Memory B cell (primary cell): ENCODE measurements at regions not wholly inside any gene's neighbourhood (a gene's known extent, or its start where the extent isn't known, plus 50 kb on each side); places are given as distances from the start of the nearest gene placed in this dataset.

Experiments
- ATAC-seq: fragments of 150-1000 bp; cut with Tn5 transposase; 2 replicates; pipeline ENCODE4 v1.10.0; 2021; ENCODE audit warnings: low read depth, mild to moderate bottlenecking, moderate library complexity
- DNase-seq, 2 donors: peaks; one replicate each; pipeline ENCODE4 v3.0.0; 2022; ENCODE audit warnings: low spot score in 2 of 2
- H3K27ac Mint-ChIP-seq: one replicate; pipeline ENCODE4 v1.8.0; 2022; ENCODE audit warnings: mild to moderate bottlenecking, moderate library complexity, mixed read lengths
- H3K27me3 Mint-ChIP-seq: one replicate; pipeline ENCODE4 v1.8.0; 2022; ENCODE audit warnings: mixed read lengths
- H3K36me3 Mint-ChIP-seq: one replicate; pipeline ENCODE4 v1.8.0; 2022; ENCODE audit warnings: mild to moderate bottlenecking, mixed read lengths
- H3K4me1 Mint-ChIP-seq: one replicate; pipeline ENCODE4 v1.8.0; 2022; ENCODE audit warnings: mixed read lengths
- H3K4me3 Mint-ChIP-seq: one replicate; pipeline ENCODE4 v1.8.0; 2022; ENCODE audit warnings: mild to moderate bottlenecking, moderate library complexity, mixed read lengths
- H3K9me3 Mint-ChIP-seq: one replicate; pipeline ENCODE4 v1.8.0; 2022; ENCODE audit warnings: mixed read lengths

DNA sequence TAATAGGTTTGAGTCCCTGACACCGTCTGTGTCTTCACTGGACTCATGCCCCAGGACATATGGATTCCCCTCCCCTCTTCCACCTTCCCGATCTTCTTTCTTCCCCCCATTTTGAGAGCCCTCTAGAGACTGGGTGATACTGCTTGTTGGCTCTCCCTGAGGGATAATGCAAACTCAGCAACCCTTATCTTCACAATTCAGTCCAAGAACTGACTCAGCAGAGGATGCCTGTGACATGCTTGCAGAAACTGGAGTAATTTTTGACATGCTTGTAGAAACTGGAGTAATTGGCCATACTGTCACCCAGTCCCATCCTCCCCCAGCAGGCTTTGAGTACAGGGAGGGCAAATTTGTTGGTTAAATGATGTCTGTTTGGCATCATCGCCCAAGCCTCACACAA lies 127.6 kb upstream of the CTTNBP2NL start:
- no peak overlapping the region for H3K4me3 Mint-ChIP-seq
- H3K9me3 Mint-ChIP-seq, result no peaks in the 10 kb centered on the region
- DNase-seq, result no peak
- H3K27me3 Mint-ChIP-seq, result peaks cover 12% of the 10 kb centered on the region
- ATAC-seq, result no peak
- no peak overlapping the region for H3K27ac Mint-ChIP-seq
- no peaks in the 10 kb centered on the region for H3K36me3 Mint-ChIP-seq
- peaks cover 9% of the 10 kb centered on the region for H3K4me1 Mint-ChIP-seq

DNA sequence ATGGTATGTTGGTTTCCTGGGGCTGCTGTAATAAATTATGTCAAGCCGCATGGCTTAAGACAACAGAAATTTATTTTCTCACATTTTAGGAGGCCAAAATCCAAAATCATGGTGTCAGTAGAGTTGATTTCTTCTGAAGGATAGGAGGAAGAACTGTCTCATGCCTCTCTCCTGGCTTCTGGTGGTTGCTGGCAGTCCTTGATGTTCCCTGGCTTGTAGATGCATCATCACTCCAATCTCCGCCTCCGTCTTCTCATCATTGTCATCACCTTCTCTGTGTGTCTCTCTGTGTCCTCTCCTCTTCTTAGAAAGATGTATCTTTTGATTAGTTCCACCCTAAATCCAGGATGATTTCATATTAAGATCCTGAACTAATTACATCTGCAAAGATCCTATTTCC lies 124.7 kb upstream of the CTTNBP2NL start:
- Mint-ChIP-seq H3K36me3 (peaks cover 6% of the 10 kb centered on the region), H3K4me3 (no peak overlapping the region), H3K27me3 (peaks cover 19% of the 10 kb centered on the region), H3K9me3 (peaks cover 9% of the 10 kb centered on the region), H3K27ac (no peak overlapping the region), H3K4me1 (no peaks in the 10 kb centered on the region)
- ATAC-seq, result no peak
- no peak for DNase-seq

DNA sequence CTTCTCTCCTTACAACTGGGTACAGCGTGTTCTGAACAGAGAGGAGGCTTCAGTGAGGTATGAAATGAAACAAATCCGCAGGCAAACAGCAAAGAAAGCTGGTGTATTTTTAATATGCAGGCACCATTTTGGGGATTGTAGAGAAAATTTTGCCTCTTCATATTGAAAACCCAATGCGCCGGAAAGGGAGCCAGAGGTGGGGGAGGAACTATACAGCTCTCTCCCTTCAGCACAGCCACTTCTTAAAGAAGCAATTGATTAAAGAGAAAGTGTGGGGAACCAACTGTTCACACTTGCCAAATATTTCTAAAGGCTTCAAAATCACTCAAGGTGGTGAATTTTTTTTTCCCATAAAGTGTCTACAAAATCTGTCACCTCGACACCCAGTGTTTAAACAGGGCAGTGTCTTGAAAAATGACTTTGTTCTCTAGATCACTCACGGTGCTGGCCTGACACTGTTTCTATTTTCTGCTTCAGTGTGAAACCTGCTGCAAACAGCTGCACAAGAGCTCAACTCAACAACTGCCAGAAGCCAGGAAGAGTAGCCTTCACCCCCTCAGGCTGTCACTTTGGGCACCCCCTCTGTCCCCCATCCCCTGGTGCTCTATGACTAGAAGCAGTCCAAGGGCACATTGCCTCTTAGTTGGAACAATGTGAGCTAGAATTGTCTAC lies 123.8 kb upstream of the CTTNBP2NL start:
- H3K4me3 Mint-ChIP-seq, result no peak overlapping the region
- H3K4me1 Mint-ChIP-seq, result no peaks in the 10 kb centered on the region
- peaks cover 6% of the 10 kb centered on the region for H3K36me3 Mint-ChIP-seq
- H3K27ac Mint-ChIP-seq, result no peak overlapping the region
- no peak for ATAC-seq
- peaks cover 9% of the 10 kb centered on the region for H3K9me3 Mint-ChIP-seq
- peaks cover 19% of the 10 kb centered on the region for H3K27me3 Mint-ChIP-seq
- no peak for DNase-seq

DNA sequence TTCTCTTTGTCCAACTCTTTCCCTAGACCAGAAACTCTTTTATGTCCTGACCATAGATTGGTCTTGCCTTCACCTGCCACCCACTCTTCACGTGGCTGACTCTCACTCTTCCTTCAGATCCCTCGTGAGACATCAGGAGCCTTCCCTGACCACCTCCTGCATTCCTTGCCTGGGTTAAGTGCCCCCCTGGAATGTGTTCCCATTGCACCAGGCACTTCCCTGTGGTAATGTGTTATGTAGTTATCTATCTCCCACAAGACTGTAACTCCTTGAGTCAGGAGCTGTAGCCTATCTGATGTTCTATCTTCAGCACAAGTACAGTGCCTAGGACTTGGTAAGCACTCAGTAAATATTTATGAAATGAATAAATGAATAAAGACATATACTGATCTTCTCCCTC lies 111.2 kb upstream of the CTTNBP2NL start:
- Mint-ChIP-seq H3K4me1 (no peaks in the 10 kb centered on the region), H3K27ac (no peak overlapping the region), H3K27me3 (peaks cover 15% of the 10 kb centered on the region), H3K36me3 (no peaks in the 10 kb centered on the region), H3K4me3 (no peak overlapping the region), H3K9me3 (peaks cover 1% of the 10 kb centered on the region)
- ATAC-seq, result no peak
- no peak for DNase-seq

DNA sequence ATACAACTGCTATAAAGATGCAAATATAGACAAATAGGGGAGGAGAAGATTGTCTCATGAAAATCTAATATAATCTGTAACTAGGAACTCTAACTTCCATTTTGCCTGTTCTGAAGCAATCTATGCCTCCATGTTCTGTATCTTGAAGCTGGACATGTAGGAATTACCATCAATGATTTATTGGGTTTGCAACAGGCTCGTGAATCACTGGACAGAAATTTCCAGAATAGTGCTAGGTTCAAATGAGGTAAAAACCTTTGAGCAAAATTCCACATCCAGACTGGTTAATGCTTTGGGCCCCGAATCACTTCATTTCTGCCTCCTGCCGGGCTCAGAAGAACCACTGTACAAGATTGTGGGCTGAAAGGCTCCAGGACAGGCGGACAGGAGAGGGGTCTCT lies 110.7 kb upstream of the CTTNBP2NL start:
- Mint-ChIP-seq H3K27me3 (peaks cover 15% of the 10 kb centered on the region), H3K4me1 (no peaks in the 10 kb centered on the region), H3K36me3 (no peaks in the 10 kb centered on the region), H3K27ac (no peak overlapping the region), H3K9me3 (peaks cover 1% of the 10 kb centered on the region), H3K4me3 (no peak overlapping the region)
- ATAC-seq (no peak), DNase-seq (no peak)

DNA sequence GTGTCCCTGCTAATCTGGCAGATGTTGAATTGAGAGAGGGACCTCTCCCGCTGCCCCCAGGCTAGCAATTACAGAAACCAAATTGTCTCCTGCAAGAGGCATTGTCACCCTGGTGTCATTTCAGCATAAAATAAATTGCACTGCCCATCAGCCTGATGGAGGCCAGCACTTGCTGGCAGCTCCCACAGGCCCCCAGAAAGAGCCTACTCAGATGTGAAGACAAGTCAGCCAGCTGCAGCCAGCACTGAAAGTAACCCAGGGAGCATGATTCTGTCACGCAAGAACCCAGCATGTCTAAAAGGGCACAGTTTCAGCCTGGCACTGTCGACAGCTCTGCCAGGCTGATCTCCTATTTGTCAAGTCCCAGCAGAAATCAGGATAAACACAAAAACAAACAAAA lies 110.3 kb upstream of the CTTNBP2NL start:
- Mint-ChIP-seq H3K27ac (no peak overlapping the region), H3K4me3 (no peak overlapping the region), H3K4me1 (no peaks in the 10 kb centered on the region), H3K27me3 (peaks cover 15% of the 10 kb centered on the region), H3K36me3 (no peaks in the 10 kb centered on the region), H3K9me3 (peaks cover 1% of the 10 kb centered on the region)
- DNase-seq (no peak), ATAC-seq (no peak)

DNA sequence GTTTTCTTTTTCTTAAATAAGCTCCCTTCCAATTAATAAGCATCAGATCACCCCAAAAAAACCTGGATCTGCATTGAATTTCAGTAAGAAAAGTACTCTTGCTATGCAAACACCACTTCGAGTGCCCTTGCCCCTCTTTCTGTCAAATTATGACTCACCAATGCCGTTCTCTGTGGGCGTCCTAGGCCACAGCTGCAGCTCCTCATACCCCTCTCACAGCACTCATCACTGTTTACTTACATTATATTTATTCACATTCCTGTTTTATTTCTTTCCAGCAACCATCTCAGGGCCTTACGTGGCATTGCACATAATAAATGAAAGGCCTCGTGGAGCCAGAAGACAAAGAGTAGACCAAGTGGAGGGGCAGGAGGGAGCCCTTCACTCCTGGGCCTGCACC lies 99.1 kb upstream of the CTTNBP2NL start:
- no peak for ATAC-seq
- H3K9me3 Mint-ChIP-seq, result peaks cover 3% of the 10 kb centered on the region
- no peaks in the 10 kb centered on the region for H3K4me1 Mint-ChIP-seq
- no peak overlapping the region for H3K27ac Mint-ChIP-seq
- no peaks in the 10 kb centered on the region for H3K36me3 Mint-ChIP-seq
- no peak for DNase-seq
- H3K4me3 Mint-ChIP-seq, result no peak overlapping the region
- H3K27me3 Mint-ChIP-seq, result peaks cover 2% of the 10 kb centered on the region

DNA sequence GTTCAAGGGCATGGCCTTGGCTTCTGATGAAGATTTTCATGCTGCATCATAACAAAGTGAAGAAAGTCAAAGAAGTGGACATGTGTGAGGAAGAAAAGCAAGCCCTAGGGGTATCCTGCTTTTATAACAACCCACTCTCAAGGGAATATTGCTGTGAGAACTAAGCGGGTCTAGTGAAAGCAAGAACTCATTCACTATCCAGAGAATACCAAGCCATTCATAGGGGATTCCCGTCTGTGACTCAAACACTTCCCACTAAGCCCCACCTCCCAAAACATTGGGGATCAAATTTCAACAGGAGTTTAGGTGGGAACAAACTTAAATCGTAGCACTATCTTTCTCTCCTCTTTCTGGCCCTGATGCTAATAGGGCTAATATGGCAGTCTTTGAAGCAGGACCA lies 98.5 kb upstream of the CTTNBP2NL start:
- Mint-ChIP-seq H3K27ac (no peak overlapping the region), H3K36me3 (no peaks in the 10 kb centered on the region), H3K9me3 (peaks cover 3% of the 10 kb centered on the region), H3K4me3 (no peak overlapping the region), H3K27me3 (peaks cover 2% of the 10 kb centered on the region), H3K4me1 (no peaks in the 10 kb centered on the region)
- DNase-seq (no peak), ATAC-seq (no peak)

DNA sequence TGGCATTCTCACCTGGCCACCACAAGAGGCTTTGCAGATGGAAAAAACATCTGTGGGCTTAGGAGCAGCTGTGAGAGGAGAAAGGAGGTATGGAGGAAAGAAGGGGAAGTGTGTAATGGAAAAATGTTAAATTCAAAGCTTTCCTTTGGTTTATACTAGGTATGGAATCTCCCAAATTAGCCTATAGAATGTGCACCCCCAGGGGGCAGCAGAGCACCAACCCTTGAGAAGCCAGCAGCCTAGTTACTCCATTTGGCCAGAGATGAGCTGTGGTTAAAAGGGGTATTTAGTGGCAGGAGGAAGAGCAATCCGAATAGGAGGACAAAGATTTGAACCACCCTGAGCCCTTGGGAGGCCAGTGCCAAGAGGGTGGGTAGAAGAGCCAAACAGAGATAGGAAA lies 97.5 kb upstream of the CTTNBP2NL start:
- ATAC-seq, result no peak
- Mint-ChIP-seq H3K9me3 (peaks cover 3% of the 10 kb centered on the region), H3K4me1 (no peaks in the 10 kb centered on the region), H3K27me3 (peaks cover 2% of the 10 kb centered on the region), H3K27ac (no peak overlapping the region), H3K36me3 (no peaks in the 10 kb centered on the region), H3K4me3 (no peak overlapping the region)
- DNase-seq, result no peak

DNA sequence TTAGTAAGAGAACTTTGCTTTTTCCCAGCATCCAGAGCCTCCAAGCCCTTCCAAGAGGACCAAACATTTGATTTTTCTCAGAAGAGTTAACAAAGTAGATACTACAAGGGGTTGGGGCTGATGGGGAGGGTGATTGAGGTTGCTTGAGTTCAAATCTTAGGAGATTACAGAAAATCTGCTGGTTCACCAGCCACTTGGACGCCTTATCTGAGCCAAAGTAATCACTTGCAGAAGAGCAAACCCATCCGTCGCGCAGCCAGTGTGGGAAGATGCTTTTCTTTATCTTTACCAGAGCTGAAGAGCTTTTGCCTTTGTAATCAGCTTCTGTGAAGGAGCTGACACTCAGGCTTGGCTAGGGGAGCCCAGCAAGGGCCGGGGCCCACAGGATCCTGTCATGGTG lies 91.9 kb upstream of the CTTNBP2NL start:
- peaks cover 12% of the 10 kb centered on the region for H3K27me3 Mint-ChIP-seq
- H3K9me3 Mint-ChIP-seq, result no peaks in the 10 kb centered on the region
- H3K4me3 Mint-ChIP-seq, result no peak overlapping the region
- ATAC-seq, result no peak
- H3K36me3 Mint-ChIP-seq, result no peaks in the 10 kb centered on the region
- no peak overlapping the region for H3K27ac Mint-ChIP-seq
- no peaks in the 10 kb centered on the region for H3K4me1 Mint-ChIP-seq
- no peak for DNase-seq

DNA sequence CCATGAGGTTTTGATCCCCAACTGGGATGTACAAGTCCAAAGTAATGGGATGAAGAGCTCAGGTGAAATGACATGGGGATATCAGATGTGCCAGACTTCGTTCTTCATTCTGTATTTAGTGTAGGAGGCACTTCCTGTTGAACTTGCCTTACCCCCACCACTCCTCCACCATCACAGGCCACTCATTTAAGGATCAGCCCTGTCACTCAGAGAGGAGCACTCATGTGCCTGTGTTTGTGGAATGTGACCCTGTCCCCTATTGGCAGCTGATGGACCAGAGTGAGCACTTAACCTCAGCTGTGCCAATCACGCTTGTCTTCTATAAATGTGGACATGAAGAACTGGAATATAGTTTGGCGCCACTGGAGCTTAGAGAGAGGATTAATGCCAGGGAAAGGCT lies 91.4 kb upstream of the CTTNBP2NL start:
- Mint-ChIP-seq H3K36me3 (no peaks in the 10 kb centered on the region), H3K4me3 (no peak overlapping the region), H3K4me1 (no peaks in the 10 kb centered on the region), H3K27ac (no peak overlapping the region), H3K9me3 (no peaks in the 10 kb centered on the region), H3K27me3 (peaks cover 12% of the 10 kb centered on the region)
- DNase-seq, result no peak
- no peak for ATAC-seq

DNA sequence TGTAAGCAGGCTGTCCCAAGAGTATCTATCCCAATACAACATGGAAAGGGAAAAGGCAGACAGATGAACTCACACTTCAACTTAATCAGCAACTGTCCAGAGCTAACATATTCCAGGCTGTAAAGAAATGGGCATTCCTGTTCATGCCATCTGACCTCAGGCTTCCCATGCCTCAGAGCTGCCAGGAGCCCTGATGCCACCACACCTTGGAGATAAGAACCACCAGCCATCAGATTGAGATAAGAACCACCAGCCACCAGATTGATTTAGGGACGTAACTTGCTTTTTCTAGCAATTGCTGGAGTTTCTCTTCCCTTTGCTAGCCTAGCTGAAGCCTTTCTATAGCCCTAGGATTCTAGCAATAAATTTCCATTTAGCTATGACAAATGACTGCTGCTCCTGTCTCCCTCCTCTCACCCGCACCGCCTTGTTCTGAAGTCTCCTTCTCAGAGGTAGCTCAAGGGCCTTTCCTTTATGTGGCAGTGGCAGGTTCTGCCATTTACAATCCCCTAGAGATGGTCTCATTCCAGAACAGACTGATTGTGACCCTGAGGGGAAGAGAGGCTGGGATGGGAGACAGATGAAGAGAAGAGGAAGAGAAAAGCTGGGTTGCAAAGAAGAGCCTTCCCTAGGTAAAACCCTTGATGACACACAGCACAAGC lies 88.0 kb upstream of the CTTNBP2NL start:
- ATAC-seq, result no peak
- no peaks in the 10 kb centered on the region for H3K36me3 Mint-ChIP-seq
- H3K4me1 Mint-ChIP-seq, result no peaks in the 10 kb centered on the region
- no peak overlapping the region for H3K27ac Mint-ChIP-seq
- H3K9me3 Mint-ChIP-seq, result no peaks in the 10 kb centered on the region
- peaks cover 28% of the 10 kb centered on the region for H3K27me3 Mint-ChIP-seq
- H3K4me3 Mint-ChIP-seq, result no peak overlapping the region
- DNase-seq, result no peak

DNA sequence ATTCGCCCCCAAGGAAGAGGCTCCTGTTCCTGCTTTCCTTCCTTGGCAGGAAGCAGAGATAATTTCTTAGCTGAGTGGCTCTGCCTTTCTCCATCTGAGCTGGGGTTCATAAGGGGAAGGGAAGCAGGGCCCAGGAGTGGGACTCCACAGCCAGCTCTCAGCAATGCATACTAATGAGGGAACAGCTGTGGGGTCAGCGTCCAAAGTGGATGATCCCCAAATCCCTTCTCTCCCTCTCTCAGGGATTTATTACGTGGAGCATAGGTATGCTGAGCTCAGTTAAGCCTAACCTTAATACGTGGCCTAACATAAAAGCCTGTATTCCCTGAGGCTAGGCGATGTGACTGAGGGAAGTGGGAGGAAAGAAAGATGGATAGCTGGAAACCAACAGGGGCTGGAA lies 87.3 kb upstream of the CTTNBP2NL start:
- peaks cover 28% of the 10 kb centered on the region for H3K27me3 Mint-ChIP-seq
- no peak for ATAC-seq

DNA sequence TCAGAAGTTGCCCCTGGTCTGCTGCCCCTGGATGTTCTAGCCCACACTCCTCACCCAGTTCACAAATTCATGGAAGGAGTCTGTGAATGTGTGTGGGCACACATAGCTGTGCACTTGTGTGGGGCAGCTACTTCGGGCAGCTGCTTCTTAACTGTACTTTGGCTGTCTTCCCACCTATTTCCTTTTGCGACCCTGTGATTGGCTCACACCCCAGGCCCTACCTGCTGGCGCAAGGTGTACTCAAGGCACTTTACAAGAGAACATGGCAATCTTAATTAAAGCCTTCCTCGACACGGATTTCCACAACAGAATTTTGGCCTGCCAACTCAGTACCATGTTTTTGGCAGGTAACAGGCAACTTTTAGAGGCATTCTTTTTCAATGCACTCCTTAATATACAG lies 86.5 kb upstream of the CTTNBP2NL start:
- H3K4me1 Mint-ChIP-seq, result no peaks in the 10 kb centered on the region
- H3K9me3 Mint-ChIP-seq, result no peaks in the 10 kb centered on the region
- no peak overlapping the region for H3K4me3 Mint-ChIP-seq
- DNase-seq (no peak), ATAC-seq (no peak)
- no peak overlapping the region for H3K27ac Mint-ChIP-seq
- peaks cover 30% of the 10 kb centered on the region for H3K27me3 Mint-ChIP-seq
- no peaks in the 10 kb centered on the region for H3K36me3 Mint-ChIP-seq

More for the DNA sequence above, 87.3 kb upstream of the CTTNBP2NL start:
- no peaks in the 10 kb centered on the region for H3K9me3 Mint-ChIP-seq
- H3K4me1 Mint-ChIP-seq, result no peaks in the 10 kb centered on the region
- DNase-seq, result no peak
- H3K36me3 Mint-ChIP-seq, result no peaks in the 10 kb centered on the region
- H3K4me3 Mint-ChIP-seq, result no peak overlapping the region
- no peak overlapping the region for H3K27ac Mint-ChIP-seq

DNA sequence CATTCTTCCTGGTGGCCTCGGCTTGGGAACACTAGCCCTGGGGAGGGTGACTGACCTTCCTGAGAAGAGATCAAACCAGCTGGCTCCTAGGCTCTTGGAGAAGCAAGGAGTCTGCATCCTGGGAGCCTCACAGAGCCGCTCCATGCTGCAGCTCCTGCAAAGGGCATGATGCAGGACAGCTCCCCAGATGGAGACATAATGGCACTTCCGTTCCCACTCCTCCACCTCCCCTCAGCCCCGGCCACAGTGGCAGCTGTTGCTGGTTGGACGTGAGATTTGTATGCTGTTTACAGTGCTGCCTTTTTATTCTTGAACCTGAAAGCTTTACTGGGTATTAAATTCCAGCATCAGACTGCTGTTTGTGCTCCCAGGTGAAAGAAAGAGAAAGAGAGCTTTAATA lies 83.7 kb upstream of the CTTNBP2NL start:
- Mint-ChIP-seq H3K36me3 (no peaks in the 10 kb centered on the region), H3K4me1 (no peaks in the 10 kb centered on the region), H3K4me3 (no peak overlapping the region), H3K27ac (no peak overlapping the region), H3K9me3 (no peaks in the 10 kb centered on the region), H3K27me3 (peaks cover 26% of the 10 kb centered on the region)
- ATAC-seq (no peak), DNase-seq (no peak)
